ENCODE measurements at regions not wholly inside any gene's neighbourhood (a gene's known extent, or its start where the extent isn't known, plus 50 kb on each side); places are given as distances from the start of the nearest gene placed in this dataset.

GRCh38 chr4:41455206-41455605 lies 82.8 kb upstream of the LIMCH1 start:
- Histone ChIP-seq H2BK15ac (ENCODE audit: low read depth, low read length) (no peak overlapping the region), H4K5ac (ENCODE audit: low read depth, low read length) (no peak overlapping the region), H4K8ac (ENCODE audit: low read depth in 2 of 2, low read length in 2 of 2) (no peak overlapping the region), H3K27me3 (ENCODE audit: control insufficient read depth, insufficient read depth, low read length) (0 out of 2 replicates have a peak, but pooled peaks cover 2% of the 10 kb centered on the region), H2AK9ac (replicated peaks; ENCODE audit: low read depth, low read length, poor library complexity) (no peak overlapping the region), H4K91ac (ENCODE audit: insufficient read depth, low read depth, low read length) (no peak overlapping the region), H2AK5ac (ENCODE audit: low read depth, low read length) (no peak overlapping the region), H2BK5ac (ENCODE audit: low read depth, low read length, poor library complexity, severe bottlenecking) (no peak overlapping the region), H3K36me3 (ENCODE audit: control insufficient read depth, insufficient read depth, low read length) (no peaks in the 10 kb centered on the region), H2AFZ (replicated peaks; ENCODE audit: low read length, poor library complexity) (no peak overlapping the region), H3K18ac (ENCODE audit: low read depth, low read length) (no peak overlapping the region), H3K4me1 (ENCODE audit: control insufficient read depth, insufficient read depth, low read length) (no peaks in the 10 kb centered on the region), H3K23ac (ENCODE audit: low read depth, low read length) (no peak overlapping the region), H2BK120ac (ENCODE audit: low read depth, low read length) (no peak overlapping the region), H3K27ac (ENCODE audit: insufficient read depth, low read length) (no peak overlapping the region), H3K9ac (ENCODE audit: low read depth, low read length) (no peak overlapping the region), H3K4me3 (ENCODE audit: insufficient read depth, low read depth, low read length) (no peak overlapping the region), H4K20me1 (ENCODE audit: insufficient read depth, low read length) (no peaks in the 10 kb centered on the region), H2BK20ac (ENCODE audit: low read depth, low read length) (no peak overlapping the region), H3K9me1 (ENCODE audit: insufficient read depth, low read length) (no peaks in the 10 kb centered on the region), H3K4ac (ENCODE audit: low read depth, low read length) (no peak overlapping the region), H3K79me1 (ENCODE audit: low read depth in 1 of 2, low read length in 2 of 2) (no peaks in the 10 kb centered on the region), H3K9me3 (ENCODE audit: control insufficient read depth, insufficient read depth, low read length) (no peaks in the 10 kb centered on the region), H3K56ac (ENCODE audit: extremely low read depth, insufficient read depth, low read length) (no peak overlapping the region), H3K4me2 (ENCODE audit: low read depth, low read length) (no peak overlapping the region), H3K14ac (replicated peaks; ENCODE audit: low read depth, low read length) (no peak overlapping the region)
- dilution Hi-C loops (cut with HindIII; ENCODE audit: low sequenced_read_pairs, unreplicated experiment) = no loop called here
- no peak for DNase-seq
- 17% methylated on average over 1 of the region's 3 CpGs; no CpG with 5 or more reads in 1 of the 2 experiments for WGBS, 2 experiments (ENCODE audit: extremely low coverage in 2 of 2, insufficient read length in 1 of 2)
- ChIA-PET CTCF (no interaction called here), POLR2A (ENCODE audit: unreplicated experiment) (no interaction called here)
- intact Hi-C loops (cut with micrococcal nuclease) = no loop called here
- TF ChIP-seq ELK1 (IDR thresholded peaks at IDR 0.05; ENCODE audit: borderline replicate concordance, low read depth, low read length) = no peak
- TF ChIP-seq BHLHE40 (IDR thresholded peaks at IDR 0.05; ENCODE audit: low read depth, low read length) = no peak
- no peak for TF ChIP-seq MAFK (IDR thresholded peaks at IDR 0.05; ENCODE audit: low read depth, low read length)
- TF ChIP-seq NFE2L2 (IDR thresholded peaks at IDR 0.05; ENCODE audit: low read depth, low read length) = no peak
- TF ChIP-seq MAZ (IDR thresholded peaks at IDR 0.05; ENCODE audit: borderline replicate concordance, low read depth, low read length) = no peak
- no peak for TF ChIP-seq CTCF (conservative IDR thresholded peaks at IDR 0.05; ENCODE audit: low read depth, low read length)
- TF ChIP-seq USF2 (IDR thresholded peaks at IDR 0.05; ENCODE audit: low read depth, low read length) = no peak
- TF ChIP-seq FOS (IDR thresholded peaks at IDR 0.05; ENCODE audit: low read depth, low read length) = no peak
- TF ChIP-seq SMC3 (IDR thresholded peaks at IDR 0.05; ENCODE audit: low read depth, low read length) = no peak
- no peak for TF ChIP-seq RCOR1 (IDR thresholded peaks at IDR 0.05; ENCODE audit: insufficient replicate concordance, low read length)
- TF ChIP-seq CEBPB (IDR thresholded peaks at IDR 0.05; ENCODE audit: low read depth, low read length) = no peak
- no peak for TF ChIP-seq MXI1 (IDR thresholded peaks at IDR 0.05; ENCODE audit: borderline replicate concordance, low read depth, low read length)
- TF ChIP-seq POLR2A (IDR thresholded peaks at IDR 0.05; ENCODE audit: low read depth, low read length) = no peak
- no peak for TF ChIP-seq RFX5 (IDR thresholded peaks at IDR 0.05; ENCODE audit: low read depth, low read length)
- no peak for TF ChIP-seq CHD1 (IDR thresholded peaks at IDR 0.05; ENCODE audit: low read depth, low read length)
- TF ChIP-seq RAD21 (IDR thresholded peaks at IDR 0.05; ENCODE audit: low read length) = no peak
- no peak for ATAC-seq (ENCODE audit: low read depth)
- in situ Hi-C loops (cut with MboI; ENCODE audit: low sequenced_read_pairs) = no loop called here
- BruUV-seq (replicated peaks) = no TSS peak

All from IMR-90 (cell line).